ENCODE measurements at regions not wholly inside any gene's neighbourhood (a gene's known extent, or its start where the extent isn't known, plus 50 kb on each side); places are given as distances from the start of the nearest gene placed in this dataset.

- TF ChIP-seq HMG20A (CRISPR knock-in tag; IDR thresholded peaks at IDR 0.05; ENCODE audit: borderline replicate concordance) (0 out of 2 replicates have a peak, but pooled peaks have one; percentile 22), SOX5 (CRISPR knock-in tag; IDR thresholded peaks at IDR 0.05; ENCODE audit: borderline replicate concordance) (no peak), ZFY (CRISPR knock-in tag; IDR thresholded peaks at IDR 0.05) (no peak), BRCA1 (CRISPR knock-in tag; IDR thresholded peaks at IDR 0.05) (no peak), SIX4 (CRISPR knock-in tag; IDR thresholded peaks at IDR 0.05) (no peak), SAP130 (CRISPR knock-in tag; IDR thresholded peaks at IDR 0.05; ENCODE audit: low read depth) (no peak), CEBPG (CRISPR knock-in tag; IDR thresholded peaks at IDR 0.05) (peak; percentile 45; the same call in 1 of the 2 replicates), ZFAT (CRISPR knock-in tag; conservative IDR thresholded peaks at IDR 0.05) (no peak), SRSF9 (IDR thresholded peaks at IDR 0.05; ENCODE audit: borderline replicate concordance, insufficient read depth, low read depth, low read length, poor library complexity, severe bottlenecking) (no peak), KDM2A (CRISPR knock-in tag; IDR thresholded peaks at IDR 0.05; ENCODE audit: borderline replicate concordance, low read depth) (0 out of 2 replicates have a peak, but pooled peaks have one; percentile 21), SOX13 (IDR thresholded peaks at IDR 0.05) (no peak), SOX13 (CRISPR knock-in tag; conservative IDR thresholded peaks at IDR 0.05 in 1 of 2, IDR thresholded peaks at IDR 0.05 in 1 of 2) (peak in 1 of 2 experiments; percentile 43; a peak in 1 of 4 replicates), ZNF879 (CRISPR knock-in tag; IDR thresholded peaks at IDR 0.05) (no peak), ZNF296 (CRISPR knock-in tag; conservative IDR thresholded peaks at IDR 0.05) (no peak)
- TF ChIP-seq, protein P1, sequence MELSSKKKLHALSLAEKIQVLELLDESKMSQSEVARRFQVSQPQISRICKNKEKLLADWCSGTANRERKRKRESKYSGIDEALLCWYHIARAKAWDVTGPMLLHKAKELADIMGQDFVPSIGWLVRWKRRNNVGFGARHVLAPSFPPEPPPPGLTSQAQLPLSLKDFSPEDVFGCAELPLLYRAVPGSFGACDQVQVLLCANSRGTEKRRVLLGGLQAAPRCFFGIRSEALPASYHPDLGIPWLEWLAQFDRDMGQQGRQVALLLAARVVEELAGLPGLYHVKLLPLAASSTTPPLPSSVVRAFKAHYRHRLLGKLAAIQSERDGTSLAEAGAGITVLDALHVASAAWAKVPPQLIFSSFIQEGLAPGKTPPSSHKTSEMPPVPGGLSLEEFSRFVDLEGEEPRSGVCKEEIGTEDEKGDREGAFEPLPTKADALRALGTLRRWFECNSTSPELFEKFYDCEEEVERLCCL (CRISPR knock-in tag; IDR thresholded peaks at IDR 0.05; ENCODE audit: borderline replicate concordance) = no peak
Observed at GRCh38 chr11:13098063-13098462, 88.9 kb downstream of the RASSF10 start (continued).

All from HepG2 (cell line).